GM12872 (cell line): ENCODE measurements at regions not wholly inside any gene's neighbourhood (a gene's known extent, or its start where the extent isn't known, plus 50 kb on each side); places are given as distances from the start of the nearest gene placed in this dataset.
A peak's percentile ranks its signal among the peaks of the same experiment; 100 is the strongest.

Experiments used
- CTCF ChIP-seq: IDR thresholded peaks from 3 replicates; pipeline ENCODE4 v1.5.1; 2011; ENCODE audit warnings: low read depth, mild to moderate bottlenecking, low read length, moderate library complexity; ENCODE audit not compliant: insufficient read depth

- TF ChIP-seq CTCF, result no peak
These were observed 133.1 kb downstream of the LY86 start for GRCh38 chr6:6721606-6722005.

GRCh38 chr6:6722195-6722594 is 133.7 kb downstream of the LY86 start:
- no peak for TF ChIP-seq CTCF

GRCh38 chr6:6723361-6723760 is 134.8 kb downstream of the LY86 start:
- no peak for TF ChIP-seq CTCF

DNA sequence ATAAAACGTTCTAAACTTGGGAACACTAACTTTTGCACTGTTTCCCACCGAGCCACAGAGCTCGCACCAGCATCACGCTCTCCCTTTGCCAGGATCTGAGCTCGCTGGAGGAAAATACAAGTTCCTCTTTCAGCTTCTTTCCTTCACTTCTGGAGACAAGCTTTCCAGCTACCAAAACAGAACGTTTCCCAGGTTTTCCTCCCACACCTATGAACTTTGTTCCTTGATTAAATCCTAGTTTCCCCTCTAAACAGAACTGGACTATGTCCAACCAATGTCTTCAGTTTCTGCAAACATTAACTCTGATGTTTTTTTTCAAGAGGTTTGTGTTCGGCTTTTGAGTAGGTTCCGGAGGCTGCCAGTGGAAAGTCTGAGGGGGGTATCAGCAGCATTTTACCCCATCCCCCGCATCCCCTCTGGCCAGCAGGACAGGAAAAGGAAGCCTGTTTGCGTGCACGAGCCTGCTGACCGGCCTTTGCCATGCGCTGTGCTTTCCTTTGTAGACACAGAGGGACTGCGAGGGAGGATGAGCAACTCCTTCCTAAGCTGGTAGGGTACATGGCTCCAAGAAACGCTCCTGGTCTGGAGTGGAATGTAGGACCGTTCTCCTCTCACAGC is 135.5 kb downstream of the LY86 start:
- TF ChIP-seq CTCF, result no peak

DNA sequence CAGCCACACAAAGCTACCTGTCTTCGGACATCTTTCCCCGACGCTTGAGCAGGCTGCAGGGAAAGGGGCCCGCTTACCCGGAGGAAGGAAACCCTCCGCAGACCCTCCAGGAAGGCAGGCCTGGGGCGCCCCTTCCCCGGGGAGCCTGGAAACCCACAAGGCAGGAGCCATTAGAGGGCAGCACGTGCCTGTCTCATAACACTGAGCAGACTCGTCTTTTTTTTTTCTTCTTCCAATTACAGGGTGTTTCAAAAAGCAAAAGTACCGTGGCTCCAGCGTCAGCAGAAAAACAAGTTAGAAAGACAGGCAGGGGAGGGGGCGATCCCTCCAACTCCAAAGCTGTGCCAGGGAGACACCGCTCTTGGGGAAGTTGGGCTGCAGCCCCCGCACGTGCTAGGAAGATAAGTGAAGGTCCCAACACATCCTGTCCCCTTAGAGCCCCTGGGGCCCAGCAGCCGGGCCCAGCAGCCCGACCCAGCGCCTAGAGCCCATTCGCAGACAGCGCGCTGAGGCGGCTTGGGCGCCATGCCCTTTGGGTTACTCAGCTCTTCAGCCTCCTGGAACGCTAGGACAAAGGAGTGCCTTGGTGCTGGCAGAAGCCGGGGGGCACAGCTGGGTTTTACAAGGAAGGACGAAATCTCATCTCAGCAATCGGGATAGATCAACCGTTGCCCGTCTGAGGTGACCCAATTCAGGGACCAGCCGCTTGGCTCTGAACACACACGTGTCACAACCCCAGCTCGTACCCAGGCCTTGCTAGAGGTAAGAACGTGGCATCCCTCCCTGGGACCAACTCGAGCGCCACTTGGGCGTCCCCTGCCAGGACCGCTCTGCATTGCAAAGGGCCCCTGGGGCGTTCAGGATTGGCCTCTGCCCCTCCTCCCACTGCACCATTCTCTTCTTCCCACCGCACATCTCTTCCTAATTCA is 136.3 kb downstream of the LY86 start:
- TF ChIP-seq CTCF, result peak; percentile 65

DNA sequence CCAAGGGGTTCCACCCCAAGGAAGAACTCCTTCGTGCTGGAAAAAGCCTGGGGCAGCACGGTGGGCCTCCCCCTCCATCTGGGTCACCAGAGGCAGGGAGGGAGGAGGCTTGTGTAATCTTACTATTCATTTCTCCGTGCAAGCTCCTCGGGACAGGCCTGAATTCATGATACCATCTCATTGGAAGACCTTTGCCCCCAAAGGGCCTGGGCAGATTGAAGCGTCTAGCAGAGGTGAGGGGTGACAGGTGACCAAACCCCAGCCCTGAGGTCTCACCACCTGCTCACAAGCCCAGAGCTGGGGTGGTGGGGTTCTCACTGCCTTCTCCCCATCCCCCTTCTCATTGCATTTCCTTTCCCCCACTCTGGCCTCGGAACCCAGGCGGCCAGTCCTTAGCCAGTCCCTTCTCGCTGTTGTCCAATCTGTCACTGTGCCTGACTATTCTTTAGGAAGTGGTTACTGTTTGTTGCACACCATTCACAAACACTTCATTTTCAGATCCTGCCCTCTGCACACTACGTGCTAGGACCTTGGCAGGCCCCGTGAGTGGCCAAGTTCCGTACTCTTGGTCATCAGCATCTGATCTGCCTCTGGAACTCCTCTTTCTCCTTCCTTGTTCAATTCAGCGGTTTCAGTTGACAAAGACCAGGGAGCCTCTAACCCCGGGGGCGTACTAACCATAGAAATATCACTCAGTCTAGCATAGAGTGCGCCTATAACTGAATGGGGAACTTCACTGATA is 137.1 kb downstream of the LY86 start:
- no peak for TF ChIP-seq CTCF
